Loucy (cell line): ENCODE measurements at regions not wholly inside any gene's neighbourhood (a gene's known extent, or its start where the extent isn't known, plus 50 kb on each side); places are given as distances from the start of the nearest gene placed in this dataset.

Source experiments
- CTCF ChIP-seq: fragments of 200-600 bp; sonication (generic); conservative IDR thresholded peaks from 2 replicates; pipeline ENCODE4 v1.5.1; 2014; ENCODE audit warnings: mild to moderate bottlenecking, antibody characterized with exemption, low read length
- EZH2phosphoT487 ChIP-seq: fragments of 200-600 bp; IDR thresholded peaks from 2 replicates; pipeline ENCODE4 v1.6.1; 2018; ENCODE audit warnings: antibody characterized with exemption, mild to moderate bottlenecking, moderate library complexity, borderline replicate concordance

GRCh38 chr3:59290358-59290757 is 240.5 kb upstream of the CFAP20DC start:
- TF ChIP-seq CTCF (no peak), EZH2phosphoT487 (no peak)
